ENCODE measurements at regions not wholly inside any gene's neighbourhood (a gene's known extent, or its start where the extent isn't known, plus 50 kb on each side); places are given as distances from the start of the nearest gene placed in this dataset.

DNA sequence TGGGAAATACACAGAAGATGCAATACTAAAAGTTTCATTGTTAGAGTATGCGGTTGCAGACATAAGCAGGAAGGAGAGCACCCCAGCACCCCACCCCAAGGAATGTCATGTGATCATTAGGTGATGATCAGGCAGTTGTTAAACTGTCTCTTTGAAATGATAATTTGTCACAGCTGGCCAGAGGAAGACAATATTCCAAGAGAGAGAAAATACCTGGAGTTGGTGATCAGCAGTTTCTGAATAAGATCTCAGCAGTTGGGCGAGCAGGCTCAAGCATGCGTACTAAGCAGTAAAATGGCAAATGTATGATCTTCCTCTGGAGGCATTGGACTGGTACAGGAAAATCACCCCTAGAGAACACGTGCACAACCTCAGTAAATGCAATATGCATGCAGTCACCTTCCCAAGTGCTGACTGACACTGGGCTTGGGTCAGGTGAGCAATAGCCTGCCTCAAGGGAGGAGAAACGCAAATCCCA is 250.1 kb upstream of the MBL2 start:
- TF ChIP-seq, protein P1, sequence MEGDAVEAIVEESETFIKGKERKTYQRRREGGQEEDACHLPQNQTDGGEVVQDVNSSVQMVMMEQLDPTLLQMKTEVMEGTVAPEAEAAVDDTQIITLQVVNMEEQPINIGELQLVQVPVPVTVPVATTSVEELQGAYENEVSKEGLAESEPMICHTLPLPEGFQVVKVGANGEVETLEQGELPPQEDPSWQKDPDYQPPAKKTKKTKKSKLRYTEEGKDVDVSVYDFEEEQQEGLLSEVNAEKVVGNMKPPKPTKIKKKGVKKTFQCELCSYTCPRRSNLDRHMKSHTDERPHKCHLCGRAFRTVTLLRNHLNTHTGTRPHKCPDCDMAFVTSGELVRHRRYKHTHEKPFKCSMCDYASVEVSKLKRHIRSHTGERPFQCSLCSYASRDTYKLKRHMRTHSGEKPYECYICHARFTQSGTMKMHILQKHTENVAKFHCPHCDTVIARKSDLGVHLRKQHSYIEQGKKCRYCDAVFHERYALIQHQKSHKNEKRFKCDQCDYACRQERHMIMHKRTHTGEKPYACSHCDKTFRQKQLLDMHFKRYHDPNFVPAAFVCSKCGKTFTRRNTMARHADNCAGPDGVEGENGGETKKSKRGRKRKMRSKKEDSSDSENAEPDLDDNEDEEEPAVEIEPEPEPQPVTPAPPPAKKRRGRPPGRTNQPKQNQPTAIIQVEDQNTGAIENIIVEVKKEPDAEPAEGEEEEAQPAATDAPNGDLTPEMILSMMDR (IDR thresholded peaks at IDR 0.05), result no peak
- TF ChIP-seq POLR2A (IDR thresholded peaks at IDR 0.05) (no peak), POLR2AphosphoS5 (IDR thresholded peaks at IDR 0.05) (no peak)

Measured in gastroesophageal sphincter (tissue), 3 donors.